HL-60 (cell line): ENCODE measurements at regions not wholly inside any gene's neighbourhood (a gene's known extent, or its start where the extent isn't known, plus 50 kb on each side); places are given as distances from the start of the nearest gene placed in this dataset.

Source experiments
- DNase-seq, 2 experiments: peaks; one replicate each; pipeline ENCODE4 v3.0.0-alpha.2; 2010 to 2020; ENCODE audit warnings: low read depth in 1 of 2, low spot score in 1 of 2
- H3K27ac ChIP-seq: fragments of 250-450 bp; sonication (Bioruptor Pico); replicated peaks from 2 replicates; pipeline ENCODE4 v1.5.1; 2020; ENCODE audit warnings: mild to moderate bottlenecking, moderate library complexity
- H3K27me3 ChIP-seq: fragments of 250-450 bp; sonication (Bioruptor Pico); 2 replicates; pipeline ENCODE4 v1.5.1; 2021; ENCODE audit warnings: mild to moderate bottlenecking, moderate library complexity; ENCODE audit not compliant: insufficient read depth, poor library complexity, severe bottlenecking
- H3K4me3 ChIP-seq: replicated peaks from 2 replicates; pipeline ENCODE4 v1.5.1; 2011; ENCODE audit warnings: mild to moderate bottlenecking, control low read depth, low read length; ENCODE audit not compliant: insufficient read depth
- GABPA ChIP-seq: IDR thresholded peaks from 2 replicates; pipeline ENCODE4 v1.6.1; 2012; ENCODE audit warnings: low read depth
- POLR2AphosphoS5 ChIP-seq: IDR thresholded peaks from 2 replicates; pipeline ENCODE4 v1.6.1; 2012; ENCODE audit warnings: low read depth
- SPI1 ChIP-seq: IDR thresholded peaks from 2 replicates; pipeline ENCODE4 v1.6.1; 2012; ENCODE audit warnings: low read depth, mild to moderate bottlenecking, borderline replicate concordance
- TF ChIP-seq, protein P1 (sequence below): IDR thresholded peaks from one replicate; pipeline ENCODE4 v1.5.1; 2011; ENCODE audit warnings: low read length, control low read depth, inconsistent platforms; ENCODE audit not compliant: insufficient read depth
- TF ChIP-seq, protein P2 (sequence below): IDR thresholded peaks from 2 replicates; pipeline ENCODE4 v1.6.1; 2012; ENCODE audit warnings: low read depth; ENCODE audit not compliant: insufficient replicate concordance

GRCh38 chr13:64256751-64257150, 2841.1 kb upstream of the PCDH20 start:
- Histone ChIP-seq H3K27me3 (no peaks in the 10 kb centered on the region), H3K4me3 (no peak overlapping the region), H3K27ac (no peak overlapping the region)
- DNase-seq: no peak
- TF ChIP-seq GABPA (no peak), POLR2AphosphoS5 (no peak), SPI1 (no peak)
- TF ChIP-seq, protein P1, sequence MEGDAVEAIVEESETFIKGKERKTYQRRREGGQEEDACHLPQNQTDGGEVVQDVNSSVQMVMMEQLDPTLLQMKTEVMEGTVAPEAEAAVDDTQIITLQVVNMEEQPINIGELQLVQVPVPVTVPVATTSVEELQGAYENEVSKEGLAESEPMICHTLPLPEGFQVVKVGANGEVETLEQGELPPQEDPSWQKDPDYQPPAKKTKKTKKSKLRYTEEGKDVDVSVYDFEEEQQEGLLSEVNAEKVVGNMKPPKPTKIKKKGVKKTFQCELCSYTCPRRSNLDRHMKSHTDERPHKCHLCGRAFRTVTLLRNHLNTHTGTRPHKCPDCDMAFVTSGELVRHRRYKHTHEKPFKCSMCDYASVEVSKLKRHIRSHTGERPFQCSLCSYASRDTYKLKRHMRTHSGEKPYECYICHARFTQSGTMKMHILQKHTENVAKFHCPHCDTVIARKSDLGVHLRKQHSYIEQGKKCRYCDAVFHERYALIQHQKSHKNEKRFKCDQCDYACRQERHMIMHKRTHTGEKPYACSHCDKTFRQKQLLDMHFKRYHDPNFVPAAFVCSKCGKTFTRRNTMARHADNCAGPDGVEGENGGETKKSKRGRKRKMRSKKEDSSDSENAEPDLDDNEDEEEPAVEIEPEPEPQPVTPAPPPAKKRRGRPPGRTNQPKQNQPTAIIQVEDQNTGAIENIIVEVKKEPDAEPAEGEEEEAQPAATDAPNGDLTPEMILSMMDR: no peak
- TF ChIP-seq, protein P2, sequence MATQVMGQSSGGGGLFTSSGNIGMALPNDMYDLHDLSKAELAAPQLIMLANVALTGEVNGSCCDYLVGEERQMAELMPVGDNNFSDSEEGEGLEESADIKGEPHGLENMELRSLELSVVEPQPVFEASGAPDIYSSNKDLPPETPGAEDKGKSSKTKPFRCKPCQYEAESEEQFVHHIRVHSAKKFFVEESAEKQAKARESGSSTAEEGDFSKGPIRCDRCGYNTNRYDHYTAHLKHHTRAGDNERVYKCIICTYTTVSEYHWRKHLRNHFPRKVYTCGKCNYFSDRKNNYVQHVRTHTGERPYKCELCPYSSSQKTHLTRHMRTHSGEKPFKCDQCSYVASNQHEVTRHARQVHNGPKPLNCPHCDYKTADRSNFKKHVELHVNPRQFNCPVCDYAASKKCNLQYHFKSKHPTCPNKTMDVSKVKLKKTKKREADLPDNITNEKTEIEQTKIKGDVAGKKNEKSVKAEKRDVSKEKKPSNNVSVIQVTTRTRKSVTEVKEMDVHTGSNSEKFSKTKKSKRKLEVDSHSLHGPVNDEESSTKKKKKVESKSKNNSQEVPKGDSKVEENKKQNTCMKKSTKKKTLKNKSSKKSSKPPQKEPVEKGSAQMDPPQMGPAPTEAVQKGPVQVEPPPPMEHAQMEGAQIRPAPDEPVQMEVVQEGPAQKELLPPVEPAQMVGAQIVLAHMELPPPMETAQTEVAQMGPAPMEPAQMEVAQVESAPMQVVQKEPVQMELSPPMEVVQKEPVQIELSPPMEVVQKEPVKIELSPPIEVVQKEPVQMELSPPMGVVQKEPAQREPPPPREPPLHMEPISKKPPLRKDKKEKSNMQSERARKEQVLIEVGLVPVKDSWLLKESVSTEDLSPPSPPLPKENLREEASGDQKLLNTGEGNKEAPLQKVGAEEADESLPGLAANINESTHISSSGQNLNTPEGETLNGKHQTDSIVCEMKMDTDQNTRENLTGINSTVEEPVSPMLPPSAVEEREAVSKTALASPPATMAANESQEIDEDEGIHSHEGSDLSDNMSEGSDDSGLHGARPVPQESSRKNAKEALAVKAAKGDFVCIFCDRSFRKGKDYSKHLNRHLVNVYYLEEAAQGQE: no peak

- no peak overlapping the region for H3K27ac ChIP-seq
- TF ChIP-seq, protein P2: no peak
- no peak for DNase-seq
- H3K4me3 ChIP-seq: no peak overlapping the region
- H3K27me3 ChIP-seq: no peaks in the 10 kb centered on the region
Measured at GRCh38 chr13:64255988-64256387, 2840.3 kb upstream of the PCDH20 start.

- TF ChIP-seq POLR2AphosphoS5 (no peak), GABPA (no peak), SPI1 (no peak)
- TF ChIP-seq, protein P1: no peak
- TF ChIP-seq, protein P2: no peak
- Histone ChIP-seq H3K27ac (no peak overlapping the region), H3K4me3 (no peak overlapping the region), H3K27me3 (no peaks in the 10 kb centered on the region)
- DNase-seq: no peak
Measured at GRCh38 chr13:64248371-64249065, 2832.9 kb upstream of the PCDH20 start.
